GM18511 (cell line): ENCODE measurements at regions not wholly inside any gene's neighbourhood (a gene's known extent, or its start where the extent isn't known, plus 50 kb on each side); places are given as distances from the start of the nearest gene placed in this dataset.
"Not testable (repeated sequence)": the region's sequence is repeated elsewhere in the genome, so short reads cannot be mapped to it uniquely, and the experiment has no call there.

Source experiments
- ATAC-seq: cut with Tn5 transposase; IDR thresholded peaks from one replicate; pipeline ENCODE4 v1.9.1; 2021; ENCODE audit warnings: mild to moderate bottlenecking, moderate library complexity; ENCODE audit not compliant: unreplicated experiment

DNA sequence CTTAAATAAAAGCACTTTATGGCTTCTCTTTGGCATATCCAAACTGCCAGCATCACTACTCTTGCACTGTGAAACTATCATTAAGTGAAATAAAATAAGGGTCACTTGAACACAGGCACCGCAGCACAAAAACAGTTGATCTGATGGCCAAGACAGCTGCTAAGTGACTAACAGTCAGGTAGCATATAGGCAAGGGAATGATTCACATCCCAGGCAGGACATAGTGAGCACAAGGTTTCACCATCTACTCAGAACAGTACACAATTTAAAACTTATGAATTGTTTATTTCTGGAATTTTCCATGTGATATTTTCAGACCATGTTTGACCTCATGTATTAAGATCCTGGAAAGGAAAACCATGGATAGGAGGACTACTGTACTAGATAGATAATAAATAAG lies 214.2 kb downstream of the MREG start:
- no peak for ATAC-seq

DNA sequence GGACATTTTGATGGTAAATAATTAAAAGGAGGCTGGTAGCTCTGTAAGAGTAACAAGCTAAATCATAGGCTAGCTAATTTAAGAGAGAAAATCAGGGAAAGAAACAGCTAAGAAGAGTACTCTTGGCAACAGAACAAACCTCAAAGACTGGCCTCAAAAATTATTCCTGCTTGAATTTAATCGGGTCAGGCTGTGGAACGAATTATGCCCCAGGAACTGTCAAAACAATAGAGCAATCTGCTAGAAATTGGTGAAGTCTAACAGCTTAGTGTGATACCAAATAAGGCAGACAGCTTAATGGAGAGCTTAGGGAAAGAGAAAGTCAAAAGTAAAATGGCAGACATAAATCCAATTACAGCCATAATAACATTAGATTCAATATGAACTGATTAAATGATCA lies 215.7 kb downstream of the MREG start:
- no peak for ATAC-seq

DNA sequence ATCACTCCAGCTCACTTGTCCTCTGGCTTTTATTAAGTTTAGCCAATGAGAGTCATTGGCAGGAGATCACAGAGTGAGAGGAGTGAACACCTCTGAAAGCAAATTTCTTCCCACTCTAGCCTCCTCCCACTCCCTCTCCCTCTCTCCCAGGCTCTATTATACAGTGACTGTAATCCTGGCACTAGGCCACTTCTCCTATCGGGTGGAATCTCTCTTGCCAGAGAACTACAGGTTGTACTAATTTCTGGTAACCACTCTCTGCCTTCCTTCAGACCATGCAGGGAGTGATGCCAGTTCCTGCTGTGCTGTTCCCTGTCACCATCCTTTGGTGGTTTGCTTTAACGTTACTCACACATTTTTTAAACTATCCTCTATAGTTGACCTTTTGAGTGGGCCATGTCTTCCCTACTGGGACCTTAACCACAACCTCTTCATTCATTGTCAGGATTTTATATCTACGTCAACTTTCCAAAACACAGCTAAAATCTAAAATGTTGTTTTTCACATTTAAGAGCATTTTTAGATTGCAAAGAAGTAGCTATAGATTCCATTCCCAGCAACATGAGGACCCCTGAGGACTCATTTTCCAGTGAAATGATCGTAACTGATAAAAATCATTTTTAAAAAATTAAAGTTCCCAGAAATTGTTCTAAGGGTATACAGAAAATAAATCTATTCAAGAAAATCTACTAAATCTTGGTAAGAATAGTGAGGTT lies 217.1 kb downstream of the MREG start:
- ATAC-seq, result no peak

DNA sequence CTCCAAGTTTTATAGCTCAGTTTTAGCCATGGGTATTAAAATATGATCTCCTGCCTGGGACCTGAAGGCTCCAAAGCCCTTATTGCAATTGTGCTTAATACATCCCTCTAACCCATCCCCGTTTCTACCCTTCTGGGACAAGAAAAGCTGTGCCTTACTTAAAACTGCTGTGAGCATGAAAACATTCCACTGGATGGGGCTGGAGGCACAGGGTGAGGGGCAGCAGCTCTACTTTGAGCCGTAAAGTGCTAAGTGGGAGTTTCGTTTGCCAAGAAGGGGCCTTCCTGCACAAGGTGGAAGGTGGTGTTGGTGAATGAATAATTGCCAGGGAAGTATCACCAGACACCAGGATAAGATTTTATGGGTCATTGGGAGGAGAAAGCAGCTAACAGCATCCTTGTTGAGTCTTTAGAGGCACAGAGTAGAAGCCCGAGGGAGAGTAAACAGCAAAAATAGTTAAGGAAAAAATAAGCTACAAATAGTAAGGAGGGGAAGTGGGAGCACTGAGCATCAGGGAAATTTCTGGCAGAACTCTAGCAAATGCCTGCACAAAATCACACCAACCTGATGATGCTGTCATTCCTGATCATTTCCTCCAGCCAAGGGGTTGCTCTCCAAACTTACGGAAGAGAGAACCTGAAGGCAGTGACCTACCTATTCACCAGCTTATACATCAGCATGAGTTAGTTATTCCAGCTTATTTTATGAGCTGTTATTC lies 218.4 kb downstream of the MREG start:
- no peak for ATAC-seq

DNA sequence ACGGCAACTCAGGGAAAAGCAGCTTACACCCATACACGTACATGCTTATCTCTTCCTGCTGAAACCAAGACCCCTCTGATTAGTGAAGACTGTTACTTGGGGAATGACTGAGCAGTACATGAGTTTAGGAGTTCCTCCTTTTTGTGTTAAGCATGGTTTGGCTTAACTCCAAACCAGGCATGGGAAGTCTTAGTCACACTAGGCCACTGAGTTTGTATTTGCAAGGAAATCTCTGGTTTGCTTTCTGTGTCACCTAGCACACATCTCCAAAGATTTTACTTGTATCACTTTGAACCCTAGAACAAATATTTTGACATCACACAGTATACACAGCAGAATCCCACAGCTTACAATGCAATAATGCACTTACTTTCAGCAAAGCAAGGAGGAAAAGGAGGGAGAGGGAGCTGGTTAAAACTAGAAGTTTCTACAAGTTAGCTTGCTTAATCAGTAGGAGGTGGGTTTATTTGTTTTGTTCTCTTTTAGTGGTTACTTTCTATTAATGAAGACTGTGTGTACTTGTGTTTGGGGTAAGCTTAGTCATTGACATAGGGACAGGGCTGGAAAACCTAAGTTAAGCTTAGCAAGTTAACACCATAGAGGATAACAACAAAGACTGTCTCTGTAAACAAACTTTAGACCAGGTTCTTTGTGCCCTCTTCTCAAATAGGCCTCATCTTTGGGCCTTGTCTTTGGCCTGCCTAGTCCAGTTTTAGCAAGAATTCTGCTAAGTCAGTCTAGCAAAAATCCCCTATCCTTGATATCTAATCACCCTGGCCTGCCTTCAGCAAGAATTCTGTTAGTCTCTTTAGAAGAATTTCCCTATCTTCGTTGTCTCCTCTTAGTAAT lies 219.4 kb downstream of the MREG start:
- peak; percentile 66 for ATAC-seq

DNA sequence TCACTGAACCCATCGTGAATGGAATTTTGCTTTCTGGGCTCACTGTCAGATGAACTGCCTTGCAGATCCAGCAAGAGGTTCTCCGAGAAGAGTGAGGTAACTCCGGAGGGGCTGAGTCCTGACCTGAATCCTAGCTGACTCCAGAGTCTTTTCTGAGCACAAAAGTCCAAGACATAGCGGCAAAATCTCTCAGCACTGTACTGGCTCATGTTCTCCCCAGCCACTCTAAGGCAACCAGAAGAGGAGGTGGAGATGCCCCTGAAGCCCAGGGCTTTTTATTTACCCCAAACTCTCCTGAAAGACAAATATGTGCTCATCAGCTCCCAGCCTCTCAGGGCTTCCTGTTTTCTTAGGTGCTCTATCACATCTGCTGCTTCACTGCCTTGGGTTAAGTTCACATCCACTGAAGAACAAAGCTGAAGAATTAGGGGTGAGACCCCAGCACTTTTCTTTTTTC lies 221.8 kb downstream of the MREG start:
- no peak for ATAC-seq

DNA sequence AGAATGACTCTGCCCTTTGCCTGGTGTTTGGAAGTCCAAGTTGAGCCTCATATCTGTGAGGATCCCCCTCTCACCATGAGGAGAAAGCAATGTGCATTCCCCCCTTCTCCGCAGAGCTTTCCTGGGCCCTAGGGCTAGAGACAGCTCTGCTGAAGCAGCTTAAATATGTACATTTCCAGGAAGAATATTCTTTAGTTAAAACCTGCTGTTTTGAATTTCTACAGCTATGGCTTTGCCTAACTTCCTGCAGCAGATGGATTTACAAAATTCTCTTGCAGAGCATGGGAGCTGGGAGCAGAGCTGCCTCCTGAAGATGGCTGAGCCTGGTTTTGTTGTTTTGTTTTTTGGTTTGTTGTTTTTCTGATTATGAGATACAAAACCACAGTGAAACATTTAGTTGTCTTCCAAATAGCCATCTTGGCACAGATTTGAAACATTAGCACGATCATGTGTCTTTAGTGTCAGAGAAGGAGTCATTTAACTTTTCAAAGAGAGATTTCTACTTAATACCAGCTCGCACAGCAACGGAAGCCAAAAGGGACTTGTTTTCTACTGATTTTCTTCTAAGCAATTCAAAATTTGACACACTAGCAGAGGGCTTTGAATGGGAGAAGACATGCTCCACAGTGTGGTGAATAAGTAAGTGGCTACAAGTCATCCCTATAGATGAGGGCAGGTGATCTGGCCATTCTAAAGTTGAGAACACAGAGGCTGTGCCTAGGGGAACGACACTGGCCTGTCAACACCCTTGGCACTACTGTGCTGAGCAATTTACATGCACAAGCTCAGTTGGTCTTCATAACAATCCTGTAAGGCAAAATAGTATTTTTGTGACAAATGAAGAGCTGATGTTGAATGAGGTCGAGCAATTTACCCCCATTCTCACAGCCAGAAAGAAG lies 222.6 kb downstream of the MREG start:
- ATAC-seq, result no peak

DNA sequence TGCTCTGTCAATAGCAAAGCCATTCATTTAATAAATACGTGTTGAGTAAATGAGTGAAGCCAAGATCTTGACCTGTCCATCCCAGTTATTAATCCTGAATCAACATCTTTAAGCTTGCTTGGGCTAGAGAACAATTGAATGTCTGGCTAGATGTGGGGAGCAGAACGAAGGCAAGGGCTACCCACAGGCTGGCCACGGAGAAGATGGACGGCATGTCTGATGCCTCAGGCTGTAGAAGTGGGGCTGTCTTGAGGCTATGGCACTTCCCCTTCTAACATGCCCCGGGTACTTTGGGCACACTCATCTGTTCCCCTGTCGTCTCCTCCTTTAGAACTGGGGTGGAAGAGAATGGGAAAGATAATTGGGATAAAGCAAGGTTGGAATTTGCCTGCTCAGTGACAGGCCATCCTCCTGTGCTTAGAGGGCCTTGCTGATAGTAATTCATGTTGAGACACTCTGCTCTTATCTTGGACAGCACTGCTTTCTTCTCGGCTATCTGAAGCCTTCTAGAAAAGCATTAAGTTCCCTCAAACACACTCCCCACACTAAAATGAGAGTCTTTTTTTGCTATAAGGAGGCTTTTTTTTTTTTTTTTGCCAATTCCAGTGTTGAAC lies 225.7 kb downstream of the MREG start:
- no peak for ATAC-seq

DNA sequence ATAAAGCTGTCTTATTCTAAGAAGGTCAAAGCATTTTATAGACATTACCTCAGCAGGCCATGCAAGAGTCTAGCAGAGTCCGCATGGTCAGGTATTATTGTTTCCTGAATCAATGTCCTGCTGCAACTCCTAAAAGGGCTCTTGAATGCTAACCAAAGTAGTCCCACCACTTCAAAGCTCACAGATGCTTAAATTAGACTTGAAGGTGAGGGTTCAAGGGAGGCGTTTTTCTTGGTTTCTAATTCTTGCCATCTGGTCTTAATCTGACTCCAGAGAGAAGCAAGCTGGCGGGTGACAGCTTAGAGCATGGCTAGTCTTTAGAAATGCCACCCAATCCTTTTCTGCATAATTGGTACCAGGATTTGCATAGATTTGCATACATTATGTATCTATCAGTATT lies 226.3 kb downstream of the MREG start:
- no peak for ATAC-seq

DNA sequence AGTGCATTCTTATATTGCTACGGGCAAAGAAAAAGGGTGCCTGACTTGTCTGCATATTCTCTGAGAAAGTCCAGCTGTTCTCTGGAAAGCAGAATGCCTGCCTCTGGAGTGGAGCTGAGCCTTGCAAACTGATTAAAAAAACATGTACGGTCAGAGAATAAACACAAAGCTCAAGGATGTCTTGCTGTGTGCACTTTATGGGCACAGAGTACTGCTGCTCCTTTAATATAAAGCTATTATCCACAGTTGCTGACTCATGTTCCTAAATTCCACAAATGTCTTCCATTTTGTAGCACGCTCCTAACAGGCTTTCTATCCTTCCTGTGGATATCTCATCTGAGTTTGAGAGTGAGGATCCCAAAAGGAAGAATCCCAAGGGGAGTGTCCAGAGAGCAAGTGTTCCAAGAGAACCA lies 229.0 kb downstream of the MREG start:
- no peak for ATAC-seq

DNA sequence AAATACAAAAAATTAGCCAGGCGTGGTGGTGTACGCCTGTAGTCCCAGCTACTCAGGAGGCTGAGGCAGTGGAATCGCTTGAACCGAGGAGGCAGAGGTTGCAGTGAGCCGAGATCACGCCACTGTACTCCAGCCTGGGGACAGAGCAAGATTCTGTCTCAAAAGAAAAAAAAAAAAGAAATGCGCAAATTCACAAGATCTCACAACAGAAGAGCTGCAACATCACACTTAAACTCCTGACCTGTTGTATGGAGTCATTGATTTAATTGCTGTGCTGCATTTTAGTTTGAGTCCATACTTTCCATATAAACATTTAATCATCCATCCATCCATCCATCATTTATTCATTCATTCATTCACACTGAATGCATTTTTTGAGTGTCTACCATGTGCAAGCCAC lies 229.7 kb downstream of the MREG start:
- not testable (repeated sequence) for ATAC-seq

DNA sequence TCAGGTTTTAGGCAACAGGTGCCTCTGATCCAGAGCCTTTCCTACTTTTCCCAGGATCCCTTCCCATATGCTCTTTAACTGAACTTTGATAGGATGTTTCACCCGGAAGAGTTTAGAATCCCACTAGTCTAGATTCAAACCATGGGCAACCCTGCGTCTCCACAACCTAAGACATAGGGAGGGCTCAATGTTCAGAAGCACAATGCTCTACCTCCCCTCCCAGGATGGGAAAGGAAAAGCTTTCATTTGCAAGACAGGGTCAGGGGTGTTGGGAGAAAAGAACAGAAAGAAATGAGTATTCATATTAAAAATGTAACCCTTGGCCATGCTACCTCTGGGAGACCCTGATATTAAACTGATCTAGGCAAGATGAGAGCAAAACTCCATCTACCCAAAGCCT lies 230.4 kb downstream of the MREG start:
- ATAC-seq, result no peak

DNA sequence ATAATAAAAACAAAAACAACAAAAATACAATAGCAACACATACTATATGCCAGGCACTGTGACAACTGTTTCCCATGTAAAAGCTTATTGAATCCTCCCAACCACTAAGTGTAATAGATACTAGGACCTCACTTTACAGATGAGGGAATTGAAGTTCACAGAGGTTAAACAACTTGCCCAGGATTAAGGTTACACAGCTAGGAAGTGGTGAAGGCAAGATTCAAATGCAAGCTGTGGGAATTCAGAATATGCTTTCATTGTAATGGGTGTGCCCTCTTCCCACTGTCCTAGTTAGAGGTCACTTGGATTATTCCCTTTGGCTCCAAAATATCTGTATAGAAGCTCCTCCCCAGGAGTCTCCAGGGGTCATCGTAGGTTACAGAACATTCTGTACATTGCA lies 231.1 kb downstream of the MREG start:
- ATAC-seq, result no peak

DNA sequence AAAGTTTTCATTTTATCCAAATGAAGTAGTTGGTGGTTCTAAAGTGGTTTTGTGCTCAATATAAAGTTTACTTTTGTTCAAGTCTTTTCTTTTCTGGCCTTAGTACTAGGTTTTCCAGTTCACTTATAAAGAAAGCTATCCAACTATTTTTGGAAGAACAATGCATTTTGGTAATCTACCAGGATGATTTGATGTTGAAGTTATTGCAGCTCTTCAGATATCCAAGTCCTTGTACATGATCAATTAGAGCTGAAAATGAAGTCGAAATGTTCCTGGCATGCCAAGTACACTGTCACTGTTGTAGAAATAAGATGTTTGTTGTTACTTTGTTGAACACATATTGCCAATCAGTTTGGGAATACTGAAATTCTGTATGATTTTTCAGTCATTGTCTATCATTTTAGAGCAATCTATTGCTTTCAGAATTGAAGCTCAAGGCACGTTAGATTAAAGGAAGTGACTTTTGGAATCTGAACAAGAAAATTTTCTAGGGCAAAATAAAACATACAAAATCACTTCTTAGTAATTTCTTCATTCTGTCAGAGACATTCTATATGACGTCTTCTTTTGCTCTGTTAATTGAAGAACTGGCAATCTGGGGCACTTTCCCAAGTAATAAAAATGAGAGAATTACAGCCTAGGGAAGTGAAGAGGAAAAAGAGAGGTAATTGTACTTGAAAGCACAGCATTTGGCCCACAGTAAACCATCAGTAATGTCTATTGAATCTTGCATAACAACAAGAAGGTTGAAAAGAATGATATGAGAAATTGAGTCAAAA lies 232.3 kb downstream of the MREG start:
- ATAC-seq, result no peak

DNA sequence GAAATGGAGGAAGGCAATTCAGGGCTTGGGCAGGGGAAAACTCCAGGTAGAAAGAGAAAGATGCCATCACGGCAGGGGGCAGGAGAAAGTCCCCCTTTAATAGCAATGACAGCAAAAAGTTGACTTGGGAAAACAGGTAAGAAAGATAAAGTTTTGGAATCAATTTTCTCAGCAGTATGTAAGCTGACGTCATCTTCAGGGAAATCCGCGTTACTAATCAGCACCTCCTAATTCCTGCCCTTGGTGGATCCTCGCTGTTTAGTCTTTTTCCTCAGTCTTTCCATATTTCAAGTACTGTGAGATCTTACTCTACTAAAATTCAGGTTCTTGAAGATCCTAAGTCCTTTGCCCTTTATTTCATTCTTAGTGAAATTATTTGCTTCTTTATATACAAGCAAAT lies 233.0 kb downstream of the MREG start:
- ATAC-seq, result no peak

DNA sequence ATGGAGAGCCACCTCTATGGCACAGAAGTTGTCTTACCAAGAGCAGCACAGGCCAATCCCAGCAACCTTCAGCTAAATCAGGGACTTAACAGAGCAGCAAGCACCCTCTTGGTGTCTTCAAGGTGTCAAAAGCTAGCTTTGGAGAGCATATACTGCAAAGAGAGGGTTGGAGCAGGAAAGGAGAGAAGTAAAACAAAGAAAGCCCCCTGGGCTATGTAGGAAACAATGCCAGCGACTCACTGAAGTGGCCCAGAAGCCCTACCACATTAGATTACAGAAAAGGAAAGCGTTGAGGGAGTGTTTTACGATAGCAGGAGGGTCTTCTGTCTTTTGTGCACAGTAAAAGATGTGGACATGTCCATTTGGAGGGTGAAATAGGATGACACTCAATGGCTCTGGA lies 233.4 kb downstream of the MREG start:
- ATAC-seq, result no peak

DNA sequence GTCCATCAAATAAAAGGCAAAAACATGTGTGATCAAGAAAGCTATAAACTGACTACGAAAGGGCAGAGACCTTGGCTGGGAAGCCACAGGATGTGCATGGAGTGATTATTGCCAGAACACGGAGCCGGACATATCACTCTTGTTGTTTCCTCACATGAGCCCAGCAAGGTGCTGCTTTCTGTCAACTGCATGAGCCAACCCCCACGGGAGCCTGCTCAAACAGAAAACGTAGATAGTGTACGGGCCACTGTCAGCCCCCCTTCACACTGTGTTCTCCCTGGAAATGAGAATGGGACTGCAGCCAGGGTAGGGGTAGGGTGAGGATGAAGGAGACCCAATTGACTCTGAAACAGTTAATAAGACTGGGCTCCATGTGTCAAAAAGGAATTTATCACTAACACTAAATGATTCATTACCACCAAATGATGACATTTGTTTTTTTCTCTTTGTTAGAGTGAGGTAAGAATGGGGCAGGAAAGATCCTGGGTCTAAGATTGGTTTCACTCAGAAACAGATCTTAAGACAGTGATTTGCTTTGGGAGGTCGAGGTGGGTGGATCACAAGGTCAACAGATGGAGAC lies 235.8 kb downstream of the MREG start:
- no peak for ATAC-seq

DNA sequence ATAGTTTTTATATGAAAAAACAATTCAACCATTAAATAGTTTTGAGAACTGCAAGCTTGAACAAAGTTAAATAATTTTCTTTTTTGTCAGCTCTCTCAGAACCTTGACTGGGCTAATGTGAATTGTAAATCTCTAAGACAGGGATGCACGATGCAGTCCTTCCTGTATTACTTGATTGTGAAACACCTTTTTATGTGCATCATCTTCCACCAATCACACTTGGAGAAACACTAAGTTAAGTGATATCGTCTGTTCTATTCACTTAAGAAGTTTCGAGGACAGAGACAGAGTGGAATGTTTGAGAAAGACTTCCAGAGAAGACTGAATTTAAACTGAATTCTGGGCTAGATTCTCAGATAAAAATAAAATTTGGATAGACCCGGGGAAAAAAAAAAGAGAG lies 238.2 kb downstream of the MREG start:
- ATAC-seq, result no peak

DNA sequence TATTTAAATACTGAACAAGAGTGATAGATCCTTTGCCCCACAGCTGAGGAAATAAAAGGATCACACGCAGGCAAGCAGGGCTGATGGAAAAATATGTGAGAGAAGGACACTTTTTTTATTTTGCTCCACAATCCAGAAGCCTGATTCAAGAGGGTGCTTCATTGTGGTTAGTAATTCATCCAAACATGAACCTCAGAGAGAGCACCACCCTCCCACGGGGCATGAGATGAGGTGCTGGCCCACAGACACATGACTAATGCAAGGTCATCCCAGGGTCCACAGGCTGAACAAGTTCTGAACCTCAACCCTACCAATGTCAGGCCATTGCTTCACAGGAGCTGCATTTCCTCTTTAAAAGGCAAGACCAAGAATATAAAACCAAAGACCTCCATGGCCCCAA lies 239.6 kb downstream of the MREG start:
- ATAC-seq, result no peak
